ENCODE measurements at regions not wholly inside any gene's neighbourhood (a gene's known extent, or its start where the extent isn't known, plus 50 kb on each side); places are given as distances from the start of the nearest gene placed in this dataset.

DNA sequence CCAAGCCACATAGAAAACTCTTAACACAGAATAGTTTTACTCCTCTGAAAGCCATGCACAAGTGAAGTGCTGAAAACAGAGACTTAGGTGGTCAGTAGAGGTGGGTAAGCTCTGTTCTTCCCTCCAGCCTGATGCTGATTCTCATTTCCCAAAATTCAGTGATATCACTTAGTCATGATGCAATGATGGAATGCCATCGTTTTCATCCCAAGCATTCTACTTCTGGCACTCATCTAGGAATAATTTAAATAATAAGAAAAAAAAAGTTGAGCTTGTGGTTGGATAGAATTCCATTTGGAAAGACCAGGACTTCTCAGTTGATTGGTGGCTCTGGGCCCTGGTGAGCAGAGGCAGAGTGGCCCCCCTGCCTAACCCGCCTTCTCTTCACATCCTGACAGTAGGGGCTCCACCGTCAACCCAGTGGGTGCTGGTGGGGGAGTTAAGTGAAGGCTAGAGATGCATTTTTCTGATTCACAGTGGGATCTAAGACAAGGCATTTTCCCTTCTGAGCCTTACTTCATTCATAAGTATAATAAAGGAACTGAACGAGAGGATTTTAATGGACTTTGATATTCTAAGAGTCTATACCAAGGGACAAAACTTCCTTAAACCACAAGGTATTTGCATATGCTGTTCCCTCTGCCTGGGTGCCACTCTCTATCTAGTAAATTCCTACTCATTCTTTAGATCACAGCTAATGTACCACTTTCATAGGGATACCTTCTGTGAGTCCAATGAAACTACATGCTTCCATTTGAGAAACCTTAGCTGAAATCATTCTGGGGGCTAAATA is 310.3 kb upstream of the DYNLRB2 start:
- no peaks in the 10 kb centered on the region for H3K4me1 Mint-ChIP-seq
- H3K4me3 Mint-ChIP-seq: no peak overlapping the region
- no peak for DNase-seq
- no peaks in the 10 kb centered on the region for H3K9me3 Mint-ChIP-seq
- H3K36me3 Mint-ChIP-seq: no peaks in the 10 kb centered on the region
- H3K27ac Mint-ChIP-seq: no peak overlapping the region
- no peaks in the 10 kb centered on the region for H3K27me3 Mint-ChIP-seq (ENCODE audit: low read depth in 3 of 3)

DNA sequence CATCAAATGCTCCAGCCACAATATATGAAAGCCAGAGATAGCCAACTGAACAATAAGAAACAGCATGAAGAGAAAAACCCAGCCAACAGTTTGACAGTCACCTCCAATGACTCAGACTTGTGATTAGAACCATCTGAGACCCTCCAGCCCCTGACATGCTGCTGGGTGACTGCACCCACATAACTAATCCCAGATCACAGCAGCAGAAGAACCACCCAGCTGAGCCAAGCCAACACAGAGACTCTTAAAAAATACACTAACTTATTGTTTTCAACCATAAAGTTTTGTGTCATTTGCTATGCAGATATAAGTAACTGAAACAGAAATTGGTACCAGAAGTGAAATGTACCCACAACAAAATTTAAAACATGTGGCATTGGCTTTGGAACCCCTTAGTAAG is 314.3 kb upstream of the DYNLRB2 start:
- Mint-ChIP-seq H3K4me3 (no peak overlapping the region), H3K4me1 (no peaks in the 10 kb centered on the region), H3K27me3 (ENCODE audit: low read depth in 3 of 3) (peaks cover 0 to 4% (median 0%) of the 10 kb centered on the region in 3 donors), H3K27ac (no peak overlapping the region), H3K9me3 (peaks cover 0 to 5% (median 0%) of the 10 kb centered on the region in 6 donors), H3K36me3 (no peaks in the 10 kb centered on the region)
- no peak for DNase-seq

DNA sequence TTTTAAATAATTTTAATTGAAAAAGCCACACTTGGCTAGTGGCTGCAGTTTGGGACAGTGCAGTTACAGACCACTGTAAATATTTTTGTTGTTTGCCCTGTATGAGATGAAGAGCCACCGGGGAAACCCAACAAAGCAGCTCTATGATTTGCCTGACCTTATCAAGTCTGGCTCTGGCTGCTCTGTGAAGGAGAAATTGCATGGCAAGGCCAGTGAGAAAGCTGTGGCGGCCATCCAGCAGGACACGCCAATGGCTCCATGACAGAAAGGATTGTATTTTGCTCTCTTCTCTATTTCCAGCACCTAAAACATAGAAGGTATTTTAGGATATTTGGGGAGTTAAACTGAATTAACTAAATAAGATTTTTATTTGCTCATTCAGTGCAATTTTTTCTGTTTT is 330.0 kb upstream of the DYNLRB2 start:
- no peak for DNase-seq
- no peak overlapping the region for H3K27ac Mint-ChIP-seq
- H3K9me3 Mint-ChIP-seq: peaks cover 0 to 3% (median under 1%) of the 10 kb centered on the region in 6 donors
- H3K36me3 Mint-ChIP-seq: no peaks in the 10 kb centered on the region
- peaks cover 2 to 8% (median 2%) of the 10 kb centered on the region in 3 donors for H3K27me3 Mint-ChIP-seq (ENCODE audit: low read depth in 3 of 3)
- H3K4me1 Mint-ChIP-seq: no peaks in the 10 kb centered on the region
- H3K4me3 Mint-ChIP-seq: no peak overlapping the region

DNA sequence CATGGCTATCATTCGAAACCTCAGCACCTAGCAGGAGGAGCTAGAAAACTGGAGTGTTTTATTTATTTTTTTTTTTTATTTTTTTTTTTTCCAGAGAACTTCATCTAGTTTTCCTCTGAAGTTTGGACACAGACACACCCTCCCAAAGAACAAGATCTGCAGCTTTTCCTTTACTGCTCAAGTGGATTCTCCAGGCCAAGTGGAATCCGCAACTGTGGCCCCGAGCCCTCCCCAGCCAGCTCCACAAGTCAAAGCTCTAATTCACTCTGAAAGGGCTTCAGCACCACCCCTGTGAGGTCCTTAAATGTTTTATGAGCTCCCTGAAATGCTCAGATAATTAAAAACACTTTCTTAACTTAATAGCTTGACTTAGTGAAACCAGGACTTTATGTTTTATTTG is 332.1 kb upstream of the DYNLRB2 start:
- H3K27ac Mint-ChIP-seq: no peak overlapping the region
- H3K36me3 Mint-ChIP-seq: no peaks in the 10 kb centered on the region
- H3K4me1 Mint-ChIP-seq: no peaks in the 10 kb centered on the region
- no peak overlapping the region for H3K4me3 Mint-ChIP-seq
- H3K27me3 Mint-ChIP-seq (ENCODE audit: low read depth in 3 of 3): peaks cover 2 to 8% (median 2%) of the 10 kb centered on the region in 3 donors
- H3K9me3 Mint-ChIP-seq: peaks cover 0 to 2% (median 0%) of the 10 kb centered on the region in 6 donors
- DNase-seq: no peak

DNA sequence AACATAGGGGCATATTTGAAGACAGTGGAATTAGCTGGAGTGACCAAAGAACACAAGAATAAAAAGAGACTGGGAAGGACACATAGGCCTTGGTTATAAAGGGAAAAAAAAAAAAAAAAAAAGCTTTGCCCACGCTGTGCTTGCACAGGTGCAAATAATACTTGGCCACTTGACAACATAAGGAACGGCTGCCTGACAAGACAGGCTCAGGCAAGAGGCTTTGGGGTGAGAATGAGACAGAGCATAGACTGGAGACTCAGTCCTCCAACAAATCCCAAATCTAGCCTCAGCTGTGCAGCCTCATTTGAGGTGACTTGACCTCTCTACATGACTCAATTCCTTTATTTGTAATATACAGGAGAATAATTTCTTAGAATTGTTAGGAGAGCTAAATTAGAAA is 332.8 kb upstream of the DYNLRB2 start:
- H3K4me1 Mint-ChIP-seq: no peaks in the 10 kb centered on the region
- no peaks in the 10 kb centered on the region for H3K9me3 Mint-ChIP-seq
- no peaks in the 10 kb centered on the region for H3K36me3 Mint-ChIP-seq
- H3K27ac Mint-ChIP-seq: no peak overlapping the region
- DNase-seq: no peak
- peaks cover 2 to 6% (median 2%) of the 10 kb centered on the region in 3 donors for H3K27me3 Mint-ChIP-seq (ENCODE audit: low read depth in 3 of 3)
- H3K4me3 Mint-ChIP-seq: no peak overlapping the region

DNA sequence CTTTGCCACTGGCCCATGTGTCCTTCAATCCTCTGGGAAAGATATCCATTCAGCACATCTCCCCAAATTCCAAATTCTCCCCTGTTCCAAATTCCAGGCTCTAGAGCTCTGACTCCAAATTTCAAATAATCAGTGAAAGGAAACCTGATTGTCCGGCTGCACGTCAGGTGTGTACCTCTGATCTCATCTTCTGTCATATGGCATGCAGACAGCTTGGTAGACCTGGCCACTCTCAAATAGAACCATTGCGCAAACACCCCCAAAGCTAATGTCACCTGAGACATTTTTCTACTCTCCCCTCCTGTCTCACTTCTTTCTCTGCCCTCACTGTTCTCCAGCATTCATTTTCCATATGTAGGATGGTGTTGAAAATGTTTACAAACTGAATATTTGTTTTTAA is 337.0 kb upstream of the DYNLRB2 start:
- H3K4me3 Mint-ChIP-seq: no peak overlapping the region
- no peak for DNase-seq
- no peaks in the 10 kb centered on the region for H3K36me3 Mint-ChIP-seq
- no peaks in the 10 kb centered on the region for H3K4me1 Mint-ChIP-seq
- peaks cover 2 to 8% (median 7%) of the 10 kb centered on the region in 3 donors for H3K27me3 Mint-ChIP-seq (ENCODE audit: low read depth in 3 of 3)
- H3K27ac Mint-ChIP-seq: no peak overlapping the region
- H3K9me3 Mint-ChIP-seq: peaks cover 0 to 3% (median 0%) of the 10 kb centered on the region in 6 donors

DNA sequence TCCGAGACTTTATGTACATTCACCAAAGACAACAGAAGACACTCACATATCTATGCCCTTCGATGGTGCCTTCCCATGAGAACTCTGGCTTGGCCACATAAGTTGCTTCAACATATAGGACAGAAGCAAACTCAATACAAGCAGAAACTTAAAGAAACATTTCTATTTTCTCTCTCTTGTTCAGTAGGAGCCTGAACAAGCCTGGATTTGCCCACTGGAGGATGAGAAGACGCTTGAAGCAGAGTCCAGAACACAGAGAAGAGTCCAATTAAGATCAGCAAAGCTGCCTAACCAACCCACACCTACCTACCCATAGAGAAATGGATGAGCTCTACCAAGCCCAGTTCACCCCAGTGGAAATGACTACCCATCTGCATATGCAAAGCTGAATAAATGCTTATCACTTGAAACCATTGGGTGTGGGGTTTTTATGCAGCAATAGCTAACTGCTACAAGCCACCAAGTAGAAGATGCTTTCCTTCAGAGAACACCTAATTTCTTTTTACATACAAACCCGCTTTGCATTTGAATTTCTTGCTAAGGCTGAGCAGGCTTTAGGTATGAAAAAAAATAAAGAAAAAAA is 337.9 kb upstream of the DYNLRB2 start:
- H3K27ac Mint-ChIP-seq: no peak overlapping the region
- H3K36me3 Mint-ChIP-seq: no peaks in the 10 kb centered on the region
- H3K9me3 Mint-ChIP-seq: peaks cover 0 to 3% (median 0%) of the 10 kb centered on the region in 6 donors
- DNase-seq: no peak
- H3K4me1 Mint-ChIP-seq: no peaks in the 10 kb centered on the region
- peaks cover 4 to 7% (median 6%) of the 10 kb centered on the region in 3 donors for H3K27me3 Mint-ChIP-seq (ENCODE audit: low read depth in 3 of 3)
- H3K4me3 Mint-ChIP-seq: no peak overlapping the region

DNA sequence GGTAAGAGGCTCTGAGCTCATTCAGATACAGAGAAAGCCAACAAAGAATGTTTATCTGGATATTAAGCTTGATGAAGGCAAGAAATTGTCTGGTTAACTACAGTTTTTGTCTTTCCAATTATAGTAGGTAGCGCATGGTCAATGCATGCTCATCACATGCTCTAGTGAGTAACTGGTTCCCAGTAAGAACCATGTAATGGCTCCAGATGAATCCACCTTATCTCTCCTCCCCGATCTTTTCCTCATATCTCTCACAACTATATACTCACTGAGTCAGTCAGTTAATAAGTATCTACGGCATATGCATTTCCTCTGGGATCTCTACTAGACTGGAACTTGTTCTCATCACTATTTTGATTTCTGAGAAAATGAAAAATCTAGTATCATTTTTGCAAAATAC is 340.7 kb upstream of the DYNLRB2 start:
- peaks cover 4 to 7% (median 6%) of the 10 kb centered on the region in 3 donors for H3K27me3 Mint-ChIP-seq (ENCODE audit: low read depth in 3 of 3)
- no peak overlapping the region for H3K4me3 Mint-ChIP-seq
- no peaks in the 10 kb centered on the region for H3K4me1 Mint-ChIP-seq
- peaks cover 0 to 4% (median 0%) of the 10 kb centered on the region in 6 donors for H3K9me3 Mint-ChIP-seq
- H3K36me3 Mint-ChIP-seq: no peaks in the 10 kb centered on the region
- no peak overlapping the region for H3K27ac Mint-ChIP-seq
- no peak for DNase-seq

DNA sequence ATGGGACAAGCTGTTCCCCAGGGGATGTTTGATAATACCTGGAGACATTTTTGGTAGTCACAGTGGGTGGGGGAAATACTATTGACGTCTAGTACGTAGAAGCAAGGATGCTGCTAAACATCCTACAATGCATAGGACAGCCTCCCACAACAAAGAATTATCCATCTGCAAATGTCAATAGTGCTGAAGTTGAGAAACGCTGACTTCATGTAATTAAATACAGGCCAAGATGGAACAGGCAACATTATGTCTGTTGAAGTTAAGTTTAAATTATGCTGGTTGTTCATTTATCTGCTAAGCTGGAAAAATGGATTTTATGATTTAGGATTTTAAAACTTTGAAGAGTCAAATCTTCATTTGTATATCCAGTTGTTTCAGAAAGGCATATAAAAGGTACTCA is 341.2 kb upstream of the DYNLRB2 start:
- no peak overlapping the region for H3K27ac Mint-ChIP-seq
- no peaks in the 10 kb centered on the region for H3K4me1 Mint-ChIP-seq
- DNase-seq: no peak
- peaks cover 0 to 4% (median 0%) of the 10 kb centered on the region in 6 donors for H3K9me3 Mint-ChIP-seq
- no peak overlapping the region for H3K4me3 Mint-ChIP-seq
- no peaks in the 10 kb centered on the region for H3K36me3 Mint-ChIP-seq
- H3K27me3 Mint-ChIP-seq (ENCODE audit: low read depth in 3 of 3): peaks cover 3 to 7% (median 6%) of the 10 kb centered on the region in 3 donors

DNA sequence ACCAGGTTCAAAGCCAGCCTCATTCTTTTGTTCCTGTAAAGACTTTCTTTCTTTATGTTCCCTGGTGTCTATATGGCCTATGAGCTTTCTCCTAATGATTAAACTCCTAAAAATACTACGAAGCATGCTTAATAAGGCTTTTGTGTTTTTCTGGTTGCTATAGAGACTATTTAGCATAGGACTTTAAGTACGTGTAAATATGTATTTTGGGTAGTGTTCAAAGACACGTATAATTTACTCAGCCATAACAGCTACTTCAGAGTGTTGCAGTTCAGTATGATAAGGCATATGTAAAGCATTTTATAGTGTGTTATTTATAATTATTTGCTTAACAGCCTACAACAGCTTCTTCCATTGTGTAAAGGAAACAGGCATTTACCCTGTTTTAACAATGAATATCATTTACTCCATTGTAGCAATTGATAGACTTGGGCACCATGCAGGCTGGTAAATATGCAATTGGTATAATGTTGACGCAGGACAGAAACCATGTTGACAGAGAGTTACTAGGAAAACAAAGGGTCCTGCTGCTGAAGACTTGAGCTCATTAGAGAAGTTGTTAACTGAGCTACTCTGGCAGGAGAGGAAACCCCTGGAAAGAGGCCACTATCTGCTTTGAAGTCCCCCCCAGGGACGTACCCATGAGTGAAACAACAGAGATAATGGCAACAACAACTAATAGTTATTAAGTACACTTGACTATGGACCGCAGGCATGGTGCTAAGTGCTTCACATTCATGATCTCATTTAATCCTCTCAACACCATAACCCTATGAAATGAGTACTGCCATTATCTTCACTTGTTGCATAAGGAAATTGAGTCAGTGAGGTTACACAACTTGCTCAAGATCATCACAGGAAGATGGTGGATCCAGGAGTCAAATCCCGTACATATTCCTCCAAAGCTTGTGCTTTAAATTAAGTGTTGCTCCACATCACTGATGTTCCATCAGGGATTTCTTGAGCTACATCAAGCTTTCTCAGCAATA is 342.2 kb upstream of the DYNLRB2 start:
- no peak overlapping the region for H3K27ac Mint-ChIP-seq
- no peak overlapping the region for H3K4me3 Mint-ChIP-seq
- peaks cover 0 to 6% (median 0%) of the 10 kb centered on the region in 6 donors for H3K9me3 Mint-ChIP-seq
- no peaks in the 10 kb centered on the region for H3K4me1 Mint-ChIP-seq
- H3K36me3 Mint-ChIP-seq: no peaks in the 10 kb centered on the region
- no peak for DNase-seq
- H3K27me3 Mint-ChIP-seq (ENCODE audit: low read depth in 3 of 3): peaks cover 3 to 9% (median 7%) of the 10 kb centered on the region in 3 donors

DNA sequence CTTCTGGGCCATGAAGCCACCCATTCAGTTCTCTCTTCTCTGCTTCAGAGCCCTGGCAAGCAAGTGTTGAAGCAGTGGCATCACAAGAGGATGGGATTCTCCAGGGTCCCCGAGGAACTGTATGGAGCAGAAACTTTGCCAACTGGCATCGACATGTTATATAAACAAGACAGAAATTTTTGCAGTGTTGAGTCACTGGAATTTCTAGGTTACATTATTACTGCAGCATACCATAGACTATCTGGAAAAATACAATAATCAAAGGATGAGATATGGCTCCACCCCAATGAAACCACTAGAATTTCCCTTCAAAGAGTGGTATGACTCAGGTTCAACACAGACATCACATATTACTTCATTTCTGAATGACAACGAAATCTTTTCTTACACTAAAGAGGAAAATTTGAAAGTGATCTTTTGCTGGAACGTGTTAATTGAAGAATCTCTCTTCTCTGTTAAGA is 343.0 kb upstream of the DYNLRB2 start:
- Mint-ChIP-seq H3K4me3 (no peak overlapping the region), H3K9me3 (peaks cover 0 to 4% (median 0%) of the 10 kb centered on the region in 6 donors), H3K36me3 (no peaks in the 10 kb centered on the region), H3K27me3 (ENCODE audit: low read depth in 3 of 3) (peaks cover 7 to 10% (median 7%) of the 10 kb centered on the region in 3 donors), H3K4me1 (no peaks in the 10 kb centered on the region), H3K27ac (no peak overlapping the region)
- no peak for DNase-seq

DNA sequence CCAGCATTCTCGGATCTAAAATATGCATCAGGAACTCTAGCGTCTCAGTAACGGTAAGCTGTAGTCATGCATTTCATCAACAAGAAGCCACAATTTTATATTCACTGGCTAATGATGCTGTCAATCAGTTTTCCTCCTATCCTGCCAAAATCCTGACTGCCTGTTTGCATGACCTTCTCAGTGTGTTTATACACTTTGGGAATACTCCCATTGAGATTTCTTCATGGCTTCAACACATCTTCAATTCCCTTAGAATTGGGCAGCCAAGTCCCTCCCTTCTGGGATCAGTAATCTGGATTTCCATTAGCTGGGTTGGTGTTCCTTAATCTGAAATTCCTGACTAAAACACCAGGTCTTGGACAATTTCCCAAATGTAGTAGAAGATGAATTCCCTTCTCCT is 348.9 kb upstream of the DYNLRB2 start:
- H3K27ac Mint-ChIP-seq: no peak overlapping the region
- H3K4me1 Mint-ChIP-seq: no peaks in the 10 kb centered on the region
- DNase-seq: no peak
- H3K27me3 Mint-ChIP-seq (ENCODE audit: low read depth in 3 of 3): peaks cover 2 to 4% (median 4%) of the 10 kb centered on the region in 3 donors
- no peak overlapping the region for H3K4me3 Mint-ChIP-seq
- H3K9me3 Mint-ChIP-seq: peaks cover 0 to 4% (median 0%) of the 10 kb centered on the region in 6 donors
- H3K36me3 Mint-ChIP-seq: no peaks in the 10 kb centered on the region

DNA sequence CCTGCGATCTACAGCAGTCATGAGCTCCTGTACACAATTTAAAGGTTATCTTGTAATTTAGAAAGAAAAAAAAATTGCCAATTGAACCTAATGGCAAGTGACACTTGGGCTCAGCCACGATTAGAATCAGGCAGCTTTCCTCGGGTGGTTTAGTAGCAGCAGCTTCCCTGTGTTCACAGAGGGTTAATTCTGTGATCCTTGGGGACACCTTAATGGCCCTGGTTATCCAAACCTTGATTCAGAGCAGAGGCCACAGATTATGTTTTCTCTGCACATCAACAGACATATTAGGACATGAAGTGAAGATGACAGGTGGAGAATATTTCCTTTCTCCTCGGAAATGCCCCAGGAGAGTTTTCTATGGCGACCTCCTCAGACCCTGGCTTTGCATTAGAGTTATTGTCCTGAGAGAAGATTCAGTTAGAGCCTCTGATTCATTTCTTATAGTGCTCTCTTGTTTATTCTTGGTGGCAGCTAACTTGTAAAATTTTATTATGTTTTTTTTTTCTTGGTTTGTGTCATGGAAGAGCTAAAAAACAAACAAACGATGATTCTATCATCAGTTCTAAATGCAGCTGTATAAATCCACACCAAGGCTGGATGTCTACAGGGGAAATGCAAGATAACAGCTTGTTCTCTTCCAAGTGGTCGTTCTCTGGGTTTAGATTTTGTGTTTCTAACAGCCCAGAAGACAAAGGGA is 351.2 kb upstream of the DYNLRB2 start:
- Mint-ChIP-seq H3K27ac (no peak overlapping the region), H3K4me1 (no peaks in the 10 kb centered on the region), H3K4me3 (no peak overlapping the region), H3K36me3 (no peaks in the 10 kb centered on the region), H3K27me3 (ENCODE audit: low read depth in 3 of 3) (peaks cover 0 to 7% (median 4%) of the 10 kb centered on the region in 3 donors), H3K9me3 (peaks cover 0 to 2% (median 0%) of the 10 kb centered on the region in 6 donors)
- no peak for DNase-seq
